ENCODE measurements at regions not wholly inside any gene's neighbourhood (a gene's known extent, or its start where the extent isn't known, plus 50 kb on each side); places are given as distances from the start of the nearest gene placed in this dataset.

DNA sequence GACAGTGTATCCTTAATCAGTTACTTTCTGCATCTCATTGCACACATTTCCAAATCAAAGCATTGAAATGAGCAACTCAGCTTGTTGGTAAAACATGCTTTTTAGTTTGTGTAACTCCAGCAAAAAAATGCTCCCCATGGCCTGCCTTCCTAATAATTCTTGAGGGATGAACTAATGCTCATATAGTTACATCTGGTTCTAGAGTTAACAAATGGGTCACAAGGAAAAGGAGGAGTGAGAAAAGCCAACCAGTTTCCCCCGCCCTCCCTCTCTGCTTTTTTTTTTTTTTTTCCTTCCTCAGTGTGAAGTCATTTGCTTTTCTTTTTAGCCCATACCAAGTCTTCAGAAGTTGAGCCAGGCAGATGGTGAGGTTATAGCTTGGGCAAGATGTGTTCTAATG lies 231.7 kb downstream of the MTX2 start:
- no peak for DNase-seq (ENCODE audit: low read depth in 2 of 3, low spot score in 2 of 3)

- no peak for DNase-seq (ENCODE audit: low read depth in 2 of 3, low spot score in 2 of 3)
Observed at GRCh38 chr2:176501617-176502016, 232.4 kb downstream of the MTX2 start.

DNA sequence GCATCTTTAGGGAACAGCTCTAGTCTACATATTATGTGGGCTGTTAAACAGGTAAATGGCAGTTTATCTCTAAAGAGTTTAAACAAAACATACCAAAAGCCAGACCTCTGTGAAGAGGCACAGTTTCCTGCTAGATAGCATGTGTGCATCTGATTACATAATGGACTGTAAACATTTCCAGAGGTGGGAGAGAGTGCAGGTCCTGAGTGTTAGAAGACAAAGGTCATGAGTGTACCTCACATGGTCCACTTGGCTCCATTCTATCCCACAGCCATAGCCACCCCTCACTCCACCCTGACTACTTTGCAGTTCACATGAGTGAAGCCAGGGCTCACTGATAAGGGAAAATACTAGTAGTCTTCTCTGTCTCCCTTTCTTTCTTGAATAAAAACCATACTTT lies 233.4 kb downstream of the MTX2 start:
- no peak for DNase-seq (ENCODE audit: low read depth in 2 of 3, low spot score in 2 of 3)

- DNase-seq (ENCODE audit: low read depth in 2 of 3, low spot score in 2 of 3) = no peak
Observed at GRCh38 chr2:176503776-176504175, 234.5 kb downstream of the MTX2 start.

DNA sequence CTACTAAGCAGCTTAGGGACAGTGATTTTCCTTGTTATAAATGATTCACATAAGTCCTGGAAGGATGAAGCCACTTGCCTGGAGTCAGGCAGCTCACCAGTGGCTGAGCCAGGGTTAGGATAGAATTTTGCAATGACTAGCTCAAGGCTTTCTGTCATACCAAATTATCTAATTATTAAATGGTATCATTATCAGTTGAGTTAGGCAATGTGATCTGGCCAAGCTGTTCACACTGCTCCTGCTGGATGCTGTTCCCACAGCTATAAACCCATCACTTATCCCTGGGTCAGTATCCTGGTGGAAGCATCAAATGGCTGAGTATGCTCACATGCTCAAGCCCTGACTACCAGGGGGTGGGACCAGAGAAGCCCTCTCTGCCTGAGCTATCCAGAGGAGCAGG lies 235.2 kb downstream of the MTX2 start:
- no peak for DNase-seq (ENCODE audit: low read depth in 2 of 3, low spot score in 2 of 3)

DNA sequence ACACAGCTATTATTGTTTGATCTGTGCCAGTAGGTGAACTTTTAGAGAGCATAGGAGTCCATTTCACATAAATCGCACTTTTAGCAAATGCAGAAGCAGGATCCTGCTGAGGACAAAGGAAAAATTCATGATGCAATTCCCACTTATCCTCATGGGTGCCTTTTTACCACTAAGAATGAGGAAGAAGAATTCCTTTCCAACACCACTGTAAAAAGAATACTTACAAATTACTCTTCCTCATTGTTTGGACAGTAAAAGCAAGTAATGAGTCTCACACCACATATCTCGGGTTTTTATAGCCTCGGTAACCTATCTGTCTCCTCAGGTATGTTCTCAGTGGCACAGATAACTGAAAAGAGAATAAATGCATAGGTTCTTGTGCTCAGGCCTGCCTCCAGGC lies 238.5 kb downstream of the MTX2 start:
- DNase-seq (ENCODE audit: low read depth in 2 of 3, low spot score in 2 of 3) = no peak

DNA sequence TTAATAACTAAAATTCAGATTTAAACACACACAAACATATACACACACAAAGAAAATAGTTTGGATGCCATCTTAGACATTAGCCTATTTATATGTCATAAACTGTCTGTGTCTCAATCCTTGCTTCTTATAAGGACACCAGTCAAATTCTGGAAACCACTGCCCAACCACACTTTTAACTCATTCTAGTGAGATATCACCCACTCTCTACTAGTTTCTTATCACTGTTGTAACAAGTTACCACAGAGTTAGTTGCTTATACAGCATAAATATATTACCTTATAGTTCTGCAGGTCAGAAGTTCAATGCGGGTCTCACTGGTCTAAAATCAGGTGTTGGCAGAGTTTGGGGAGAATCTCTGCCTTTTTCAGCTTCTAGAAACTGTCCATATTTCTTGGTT lies 239.1 kb downstream of the MTX2 start:
- DNase-seq (ENCODE audit: low read depth in 2 of 3, low spot score in 2 of 3) = no peak

DNA sequence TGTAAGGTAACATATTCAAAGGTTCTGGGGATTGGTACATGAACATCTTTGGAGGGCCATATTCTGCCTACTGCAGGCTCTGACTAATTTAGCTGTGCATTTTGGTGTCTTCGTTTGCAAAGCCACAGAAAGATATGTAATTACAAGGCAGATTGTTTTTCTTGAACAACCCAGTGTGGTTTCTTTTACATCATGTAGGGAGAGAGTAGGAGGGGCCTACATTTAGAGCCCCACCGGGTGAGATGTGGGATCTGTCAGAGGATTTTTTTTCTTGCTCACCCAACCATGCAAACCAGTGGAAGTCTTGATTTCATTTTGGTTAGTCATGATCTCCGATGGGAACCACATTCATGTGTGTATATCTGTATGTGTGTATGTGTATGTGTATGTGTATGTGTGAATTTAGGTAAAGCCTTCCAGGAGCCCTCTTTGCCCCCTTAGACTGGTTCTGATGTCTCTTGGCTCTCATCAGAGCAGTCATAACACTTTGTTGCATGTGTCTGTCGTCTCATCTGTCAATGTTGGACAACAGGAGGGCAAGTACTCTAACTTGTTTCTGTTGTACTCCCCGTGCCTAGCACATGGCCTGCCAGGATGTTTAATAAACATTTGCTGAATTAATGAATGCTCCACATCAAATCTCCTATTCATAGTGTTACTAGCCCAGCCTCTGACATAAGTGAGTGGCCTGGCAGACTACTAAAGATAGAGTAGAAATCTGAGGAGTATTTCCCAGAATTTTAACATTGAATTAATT lies 239.9 kb downstream of the MTX2 start:
- no peak for DNase-seq (ENCODE audit: low read depth in 2 of 3, low spot score in 2 of 3)

DNA sequence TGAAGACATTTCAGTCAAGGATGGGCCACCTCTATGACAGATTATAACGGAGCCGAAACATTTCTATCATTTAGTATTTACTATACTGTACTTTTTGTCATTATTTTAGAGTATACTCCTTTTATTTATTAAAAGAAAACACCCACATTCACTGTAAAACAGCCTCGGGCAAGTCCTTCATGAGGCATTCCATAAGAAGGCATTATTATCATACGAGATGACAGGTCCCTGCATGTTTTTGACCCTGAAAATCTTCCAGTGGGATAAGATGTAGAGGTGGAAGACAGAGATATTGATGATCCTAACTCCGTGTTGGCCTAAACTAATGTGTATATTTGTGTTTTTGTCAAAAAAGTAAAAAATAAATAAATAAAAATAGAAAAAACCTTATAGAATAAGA lies 245.0 kb downstream of the MTX2 start:
- DNase-seq (ENCODE audit: low read depth in 2 of 3, low spot score in 2 of 3) = no peak

DNA sequence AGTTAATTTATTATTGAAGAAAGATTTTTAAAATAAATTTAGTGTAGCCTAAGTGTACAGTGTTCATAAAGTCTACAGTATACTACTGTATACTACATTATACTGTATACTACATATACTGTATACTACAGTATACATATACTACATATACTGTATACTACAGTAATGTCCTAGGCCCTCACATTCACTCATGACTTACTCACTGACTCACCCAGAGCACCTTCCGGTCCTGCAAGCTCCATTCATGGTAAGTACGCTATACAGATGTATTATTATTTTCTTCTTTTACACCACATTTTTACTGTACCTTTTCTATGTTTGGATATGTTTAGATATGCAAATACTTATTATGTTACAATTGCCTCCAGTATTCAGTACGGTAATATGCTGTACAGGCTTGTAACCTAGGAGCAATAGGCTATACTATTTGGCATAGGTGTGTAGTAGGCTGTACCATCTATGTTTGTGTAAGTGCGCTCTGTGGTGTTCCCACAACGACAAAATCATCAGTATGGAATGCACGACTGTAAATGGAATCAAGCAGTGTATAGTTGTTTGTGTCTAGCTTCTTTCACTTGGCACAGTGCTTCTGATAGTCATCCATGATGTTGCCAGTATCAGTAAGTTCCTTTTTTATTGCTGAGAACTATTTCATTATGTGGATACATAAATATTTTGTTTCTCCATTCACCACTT lies 245.7 kb downstream of the MTX2 start:
- DNase-seq (ENCODE audit: low read depth in 2 of 3, low spot score in 2 of 3) = no peak

GRCh38 chr2:176516051-176516602 lies 246.9 kb downstream of the MTX2 start:
- DNase-seq (ENCODE audit: low read depth in 2 of 3, low spot score in 2 of 3) = no peak

DNA sequence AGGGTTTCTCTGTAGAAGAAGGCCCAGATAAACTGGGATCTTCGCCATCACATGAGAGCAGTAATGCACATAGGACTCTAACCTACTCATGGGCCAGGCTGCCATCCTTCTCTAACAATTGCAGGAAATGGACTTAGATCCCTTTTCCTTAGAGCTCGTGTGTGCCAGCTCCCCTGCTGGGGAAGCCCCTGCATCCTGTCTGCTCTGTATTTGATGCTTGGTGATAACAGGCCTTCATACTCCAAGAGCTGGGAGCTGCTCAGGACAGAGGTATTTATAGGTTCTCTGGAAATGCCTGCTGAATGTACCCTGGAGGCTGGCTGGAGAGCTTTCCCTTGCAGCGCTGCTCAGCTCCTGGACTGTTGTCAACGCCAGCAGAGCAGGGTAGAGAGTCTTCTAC lies 249.6 kb downstream of the MTX2 start:
- no peak for DNase-seq (ENCODE audit: low read depth in 2 of 3, low spot score in 2 of 3)

DNA sequence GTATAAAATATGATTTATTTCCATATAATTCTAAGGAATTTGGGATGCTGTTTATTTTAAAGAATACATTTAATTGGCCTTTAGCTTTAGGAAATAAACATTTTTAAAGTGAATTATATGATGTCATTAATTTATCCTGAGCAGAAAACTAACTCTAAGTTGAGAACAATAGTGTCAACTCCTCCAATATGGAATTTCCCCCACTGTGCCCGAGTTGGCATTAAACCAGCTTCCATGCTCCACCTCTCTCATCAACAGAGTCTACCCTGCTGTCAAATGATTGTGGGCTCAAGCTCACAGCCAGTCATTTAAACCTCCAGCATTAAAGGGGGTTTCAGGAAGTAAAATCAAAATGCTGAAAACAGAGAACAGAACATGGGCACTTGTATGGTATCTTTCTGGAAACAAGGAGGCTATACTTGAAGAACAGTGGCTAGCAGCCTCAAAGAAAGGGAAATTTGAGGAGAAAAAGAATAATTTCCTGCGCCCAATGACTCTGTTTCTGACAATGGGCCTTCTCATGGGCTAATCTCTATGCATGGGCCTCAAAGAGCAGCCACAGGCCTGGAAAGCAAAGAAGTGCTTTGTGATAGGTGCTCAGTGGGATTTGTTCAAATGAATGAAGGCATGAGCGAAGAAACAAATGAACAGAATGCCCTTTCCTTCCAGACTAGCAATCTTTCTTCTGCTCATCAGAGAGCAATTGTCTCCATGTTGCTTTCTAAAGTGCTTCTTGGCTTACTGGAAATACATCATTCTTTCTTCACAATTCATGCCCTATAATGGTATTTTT lies 252.8 kb downstream of the MTX2 start:
- no peak for DNase-seq (ENCODE audit: low read depth in 2 of 3, low spot score in 2 of 3)

DNA sequence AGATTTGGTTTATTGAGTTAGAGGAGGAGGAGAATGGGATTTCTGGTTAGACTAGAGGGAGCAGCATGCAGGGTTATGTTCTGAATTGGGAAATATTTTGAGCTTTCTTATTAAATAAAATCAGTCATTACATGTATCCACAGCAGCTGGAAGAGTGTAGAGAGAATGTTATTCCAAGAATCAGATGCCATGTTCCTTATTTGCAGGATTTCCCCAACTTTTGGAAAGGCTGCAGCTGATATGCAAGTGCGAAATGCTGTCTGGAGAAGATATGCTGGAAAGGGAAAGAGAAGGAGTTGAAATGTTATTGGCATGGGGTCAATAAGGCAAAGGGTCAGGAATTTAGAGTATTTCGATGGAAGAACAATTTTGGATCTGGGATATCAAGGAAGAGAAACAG lies 255.8 kb downstream of the MTX2 start:
- no peak for DNase-seq (ENCODE audit: low read depth in 2 of 3, low spot score in 2 of 3)

DNA sequence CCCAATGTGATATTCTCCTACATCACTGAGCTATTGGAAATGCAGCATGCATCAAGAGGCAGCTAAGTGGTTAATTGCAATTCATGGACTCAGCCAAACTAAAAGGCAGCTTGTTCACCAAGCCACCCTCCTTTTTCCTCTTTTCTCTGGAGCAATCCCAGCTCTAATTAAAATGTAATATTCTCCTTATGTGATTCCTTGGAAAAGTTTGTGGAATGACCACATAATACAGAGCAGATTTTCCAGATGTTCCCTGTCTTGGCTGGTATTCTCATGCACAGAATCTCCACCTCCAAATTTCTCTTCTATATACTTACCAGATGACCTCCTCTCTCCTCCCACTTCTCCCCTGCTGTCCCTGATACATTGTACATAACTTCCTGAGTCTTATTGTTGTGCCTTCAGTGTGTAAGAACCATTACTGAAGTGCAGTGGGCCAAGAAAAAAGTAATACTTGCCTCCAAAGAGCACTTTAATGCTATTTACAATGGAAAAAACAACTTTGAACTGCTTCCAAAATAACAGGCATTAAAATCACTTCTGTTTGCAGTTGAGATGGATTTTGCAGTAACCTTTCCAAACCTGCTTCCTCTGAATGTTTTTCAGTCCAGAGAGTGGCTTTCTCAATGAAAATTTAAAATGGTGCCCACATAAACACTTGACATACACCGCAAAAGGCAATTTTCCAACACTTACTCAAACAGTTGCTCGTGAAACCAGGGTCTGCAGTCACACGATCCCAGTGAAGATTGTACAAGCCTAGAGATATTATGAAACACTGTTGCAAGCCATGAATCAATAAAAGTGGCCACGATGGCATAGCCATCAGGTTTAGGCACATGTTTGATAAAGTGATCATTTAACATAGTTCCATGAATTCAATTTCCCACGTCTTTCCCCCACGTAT lies 258.0 kb downstream of the MTX2 start:
- DNase-seq (ENCODE audit: low read depth in 2 of 3, low spot score in 2 of 3) = no peak

- no peak for DNase-seq (ENCODE audit: low read depth in 2 of 3, low spot score in 2 of 3)
Observed at GRCh38 chr2:176531608-176532007, 262.4 kb downstream of the MTX2 start.

DNA sequence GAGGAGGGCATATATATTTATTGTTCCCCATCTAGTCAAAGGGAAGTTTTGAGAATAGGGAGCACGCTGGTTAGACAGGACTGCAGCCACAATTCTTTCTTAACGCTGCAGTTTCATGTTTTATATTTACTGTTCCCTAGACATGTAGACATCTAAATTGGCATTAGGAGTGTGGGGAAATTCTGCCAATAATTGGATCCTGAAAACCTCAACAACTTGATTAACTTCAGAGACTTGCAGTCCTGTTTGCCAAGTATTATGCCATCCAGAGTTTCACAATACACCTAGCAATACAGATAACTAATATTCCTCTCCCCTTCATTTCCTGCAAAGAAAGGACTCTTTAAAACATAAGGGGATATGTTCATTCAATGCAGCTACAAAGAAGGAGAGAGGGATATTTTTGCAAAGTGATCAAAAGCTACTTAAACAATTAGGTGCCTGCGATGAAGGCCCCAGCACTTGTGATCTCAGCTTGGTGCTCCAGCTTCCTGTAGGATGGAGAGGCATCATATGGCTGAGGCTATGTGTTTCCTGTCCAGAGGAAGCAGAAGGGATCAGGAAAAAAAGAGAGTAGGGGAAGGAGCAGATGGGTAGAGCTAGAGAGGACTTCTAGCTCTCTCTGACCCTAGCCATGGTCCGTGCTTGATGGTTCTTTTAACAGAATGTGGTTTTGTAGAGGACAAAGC lies 264.4 kb downstream of the MTX2 start:
- no peak for DNase-seq (ENCODE audit: low read depth in 2 of 3, low spot score in 2 of 3)

- DNase-seq (ENCODE audit: low read depth in 2 of 3, low spot score in 2 of 3) = no peak
Observed at GRCh38 chr2:176534798-176535466, 265.7 kb downstream of the MTX2 start.

DNA sequence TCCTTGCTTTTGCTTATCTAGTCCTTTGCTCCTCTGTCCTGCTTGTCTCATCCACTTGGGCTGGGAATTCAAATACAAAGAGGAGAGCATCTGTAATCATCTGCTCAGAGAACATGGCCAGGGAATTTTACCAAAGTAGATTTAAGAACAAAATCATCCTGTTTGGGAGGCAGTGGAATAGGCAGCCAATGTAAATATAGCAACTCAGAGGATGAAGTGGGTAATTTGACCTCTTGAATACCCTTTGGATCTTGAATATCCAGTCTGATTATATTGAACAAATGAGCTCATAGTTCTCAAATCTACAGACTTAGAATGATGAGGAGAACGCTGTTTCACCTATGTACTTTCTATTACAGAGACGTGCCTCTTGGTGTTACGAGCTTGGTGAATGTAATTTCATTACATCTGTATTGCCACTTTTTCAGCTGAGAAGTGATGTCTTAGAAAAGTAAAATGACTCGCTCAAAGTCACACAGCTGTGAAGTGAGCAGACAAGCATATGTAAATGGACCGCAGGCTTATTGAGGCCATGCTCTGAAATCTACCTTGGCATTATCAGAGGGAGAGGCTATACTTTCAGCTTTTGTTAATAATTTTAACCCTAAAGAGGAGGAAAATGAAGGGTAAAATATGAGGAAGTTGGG lies 266.3 kb downstream of the MTX2 start:
- DNase-seq (ENCODE audit: low read depth in 2 of 3, low spot score in 2 of 3) = no peak
